ENCODE measurements at regions not wholly inside any gene's neighbourhood (a gene's known extent, or its start where the extent isn't known, plus 50 kb on each side); places are given as distances from the start of the nearest gene placed in this dataset.
A peak's percentile ranks its signal among the peaks of the same experiment; 100 is the strongest.

DNA sequence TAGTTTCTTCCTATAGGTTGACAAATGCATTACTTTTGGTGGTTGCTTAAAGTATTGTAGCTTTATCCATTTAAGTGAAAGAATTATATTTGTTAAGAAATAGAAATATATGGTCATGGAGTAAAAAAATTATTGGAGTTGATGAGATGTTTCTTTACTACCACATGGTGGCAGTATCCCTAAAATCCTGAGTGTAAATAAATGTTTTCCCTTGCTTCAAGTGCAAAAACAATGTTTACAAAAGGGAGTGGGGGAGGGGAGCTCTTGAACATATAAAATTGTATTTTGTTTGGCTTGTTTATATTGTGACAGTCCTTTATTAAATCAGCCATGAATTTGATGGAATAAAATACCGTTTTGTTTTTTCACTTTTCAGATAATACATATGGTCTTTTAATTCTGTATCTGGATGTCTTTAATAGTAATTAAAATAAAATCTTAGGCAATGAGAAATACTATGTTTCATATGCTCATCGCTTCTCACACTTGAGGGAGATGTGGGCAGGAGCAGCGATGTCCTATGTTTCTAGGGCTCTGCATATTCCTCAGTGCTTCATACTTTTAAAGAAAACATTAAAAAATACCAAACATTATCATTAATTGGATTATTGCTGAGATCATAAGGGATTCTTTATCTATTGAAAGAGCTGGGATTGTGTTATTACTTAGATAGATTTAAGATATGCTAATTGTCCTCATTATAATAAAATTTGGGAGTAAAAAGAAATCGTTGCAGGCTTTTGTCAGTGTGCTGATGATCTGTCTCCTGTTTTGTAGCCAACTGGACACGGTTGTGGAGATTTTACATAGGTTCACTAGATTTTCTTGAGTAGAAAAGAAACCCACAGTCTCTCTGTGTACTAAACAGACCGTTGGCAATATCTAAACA, 349.7 kb downstream of the TUSC7 start:
- 51 to 61% (median 55%) methylated on average over 6 of the region's 6 CpGs for WGBS, 4 donors
- Histone ChIP-seq H3K4me3 (no peak overlapping the region), H3K4me1 (replicated peaks in 1 of 2) (peaks cover 0 to 20% of the 10 kb centered on the region in 2 donors), H3K27me3 (no peaks in the 10 kb centered on the region), H3K9me3 (replicated peaks in 1 of 3) (no peaks in the 10 kb centered on the region), H3K27ac (no peak overlapping the region), H3K36me3 (replicated peaks in 1 of 2) (no peaks in the 10 kb centered on the region)
- intact Hi-C loops (cut with DNase I) = no loop called here
- DNase-seq = peak in 1 of 7 donors; percentile 11
- TF ChIP-seq POLR2A (IDR thresholded peaks at IDR 0.05) = no peak
- TF ChIP-seq, protein P1, sequence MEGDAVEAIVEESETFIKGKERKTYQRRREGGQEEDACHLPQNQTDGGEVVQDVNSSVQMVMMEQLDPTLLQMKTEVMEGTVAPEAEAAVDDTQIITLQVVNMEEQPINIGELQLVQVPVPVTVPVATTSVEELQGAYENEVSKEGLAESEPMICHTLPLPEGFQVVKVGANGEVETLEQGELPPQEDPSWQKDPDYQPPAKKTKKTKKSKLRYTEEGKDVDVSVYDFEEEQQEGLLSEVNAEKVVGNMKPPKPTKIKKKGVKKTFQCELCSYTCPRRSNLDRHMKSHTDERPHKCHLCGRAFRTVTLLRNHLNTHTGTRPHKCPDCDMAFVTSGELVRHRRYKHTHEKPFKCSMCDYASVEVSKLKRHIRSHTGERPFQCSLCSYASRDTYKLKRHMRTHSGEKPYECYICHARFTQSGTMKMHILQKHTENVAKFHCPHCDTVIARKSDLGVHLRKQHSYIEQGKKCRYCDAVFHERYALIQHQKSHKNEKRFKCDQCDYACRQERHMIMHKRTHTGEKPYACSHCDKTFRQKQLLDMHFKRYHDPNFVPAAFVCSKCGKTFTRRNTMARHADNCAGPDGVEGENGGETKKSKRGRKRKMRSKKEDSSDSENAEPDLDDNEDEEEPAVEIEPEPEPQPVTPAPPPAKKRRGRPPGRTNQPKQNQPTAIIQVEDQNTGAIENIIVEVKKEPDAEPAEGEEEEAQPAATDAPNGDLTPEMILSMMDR (IDR thresholded peaks at IDR 0.05) = peak; percentile 53 to 70 (median 61)

DNA sequence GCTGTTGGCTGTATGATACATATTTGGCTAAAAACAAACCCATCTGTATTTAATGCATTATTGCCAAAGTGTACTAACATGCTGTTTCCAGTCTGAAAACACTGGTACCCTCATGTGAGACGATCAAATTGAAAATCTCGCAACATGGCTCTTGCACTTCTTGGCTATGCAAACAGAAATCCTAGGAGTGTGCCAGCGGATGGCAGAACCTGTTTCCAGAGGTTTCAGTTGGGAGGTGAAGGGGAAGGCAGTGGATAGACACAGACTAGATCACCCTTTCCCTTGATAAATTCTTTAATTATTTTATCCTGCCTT, 350.3 kb downstream of the TUSC7 start:
- H3K4me3 ChIP-seq = no peak overlapping the region
- no peaks in the 10 kb centered on the region for H3K36me3 ChIP-seq (replicated peaks in 1 of 2)

DNA sequence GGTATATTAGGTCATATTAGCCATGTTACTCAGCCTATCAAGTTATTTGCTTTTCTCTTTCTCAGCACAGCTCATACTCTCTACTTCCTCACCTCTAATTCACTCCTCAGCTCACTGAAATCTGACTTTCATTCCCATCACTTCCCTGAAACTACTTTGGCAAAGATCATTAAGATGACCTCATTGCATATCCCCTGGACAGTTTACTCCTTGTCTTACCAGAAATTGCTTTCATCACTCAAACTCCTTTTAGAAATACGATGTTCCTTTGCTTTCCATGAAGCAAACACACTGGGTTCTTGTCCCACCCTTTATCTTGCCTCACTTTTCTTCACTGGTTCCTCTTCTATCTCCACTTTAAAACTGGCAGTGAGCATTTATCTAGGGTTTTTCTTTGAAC, 354.4 kb downstream of the TUSC7 start:
- intact Hi-C loops (cut with DNase I) = no loop called here
- TF ChIP-seq POLR2A (IDR thresholded peaks at IDR 0.05) = no peak
- TF ChIP-seq, protein P1 (IDR thresholded peaks at IDR 0.05) = no peak
- DNase-seq = no peak
- Histone ChIP-seq H3K36me3 (replicated peaks in 1 of 2) (no peaks in the 10 kb centered on the region), H3K27me3 (no peaks in the 10 kb centered on the region), H3K27ac (peak overlapping the region in 1 of 5 donors; percentile 54), H3K4me1 (replicated peaks in 1 of 2) (peaks cover 0 to 20% of the 10 kb centered on the region in 2 donors), H3K9me3 (replicated peaks in 1 of 3) (no peaks in the 10 kb centered on the region), H3K4me3 (no peak overlapping the region)
- 42 to 70% (median 60%) methylated on average over 1 of the region's 1 CpG for WGBS, 4 donors

More for the DNA sequence above, 350.3 kb downstream of the TUSC7 start:
- H3K27ac ChIP-seq = no peak overlapping the region
- H3K27me3 ChIP-seq = no peaks in the 10 kb centered on the region
- no peaks in the 10 kb centered on the region for H3K9me3 ChIP-seq (replicated peaks in 1 of 3)
- peaks cover 0 to 20% of the 10 kb centered on the region in 2 donors for H3K4me1 ChIP-seq (replicated peaks in 1 of 2)
- intact Hi-C loops (cut with DNase I) = no loop called here
- 87 to 98% (median 91%) methylated on average over 3 of the region's 3 CpGs for WGBS, 4 donors
- DNase-seq = no peak
- no peak for TF ChIP-seq POLR2A (IDR thresholded peaks at IDR 0.05)
- TF ChIP-seq, protein P1 (IDR thresholded peaks at IDR 0.05) = no peak

DNA sequence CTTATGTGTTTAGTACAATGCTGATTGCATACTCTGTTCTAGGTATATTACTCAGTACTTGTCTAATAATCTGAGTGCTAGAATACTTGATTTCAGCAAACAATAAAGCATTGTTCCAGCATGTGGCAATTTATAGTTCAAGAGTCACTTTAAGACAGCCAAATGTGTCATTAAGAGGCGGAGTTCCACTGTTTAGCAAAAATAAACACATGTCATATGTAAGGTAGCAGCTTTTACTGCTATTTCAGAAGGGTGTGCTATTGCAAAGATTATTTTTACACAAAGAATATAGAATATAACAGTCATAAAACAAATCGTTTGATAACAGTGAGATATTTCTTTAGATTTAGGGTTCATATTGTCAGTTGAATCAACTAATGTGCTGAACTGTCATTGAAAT, 358.7 kb downstream of the TUSC7 start:
- Histone ChIP-seq H3K36me3 (replicated peaks in 1 of 2) (no peaks in the 10 kb centered on the region), H3K4me1 (replicated peaks in 1 of 2) (peaks cover 0 to 7% of the 10 kb centered on the region in 2 donors)

More for the DNA sequence above, 358.7 kb downstream of the TUSC7 start:
- H3K9me3 ChIP-seq (replicated peaks in 1 of 3) = no peaks in the 10 kb centered on the region
- intact Hi-C loops (cut with DNase I) = no loop called here
- H3K27ac ChIP-seq = no peak overlapping the region
- no peak for DNase-seq
- WGBS, 4 donors = 87 to 92% (median 88%) methylated on average over 2 of the region's 2 CpGs
- TF ChIP-seq POLR2A (IDR thresholded peaks at IDR 0.05) = no peak
- TF ChIP-seq, protein P1 (IDR thresholded peaks at IDR 0.05) = no peak
- no peak overlapping the region for H3K4me3 ChIP-seq
- no peaks in the 10 kb centered on the region for H3K27me3 ChIP-seq

Data from adrenal gland (tissue), 9 donors.